GM21381 (cell line): ENCODE measurements at regions not wholly inside any gene's neighbourhood (a gene's known extent, or its start where the extent isn't known, plus 50 kb on each side); places are given as distances from the start of the nearest gene placed in this dataset.

Source experiments
- ATAC-seq: cut with Tn5 transposase; IDR thresholded peaks from one replicate; pipeline ENCODE4 v1.9.1; 2021; ENCODE audit warnings: mild to moderate bottlenecking, moderate library complexity; ENCODE audit not compliant: unreplicated experiment

DNA sequence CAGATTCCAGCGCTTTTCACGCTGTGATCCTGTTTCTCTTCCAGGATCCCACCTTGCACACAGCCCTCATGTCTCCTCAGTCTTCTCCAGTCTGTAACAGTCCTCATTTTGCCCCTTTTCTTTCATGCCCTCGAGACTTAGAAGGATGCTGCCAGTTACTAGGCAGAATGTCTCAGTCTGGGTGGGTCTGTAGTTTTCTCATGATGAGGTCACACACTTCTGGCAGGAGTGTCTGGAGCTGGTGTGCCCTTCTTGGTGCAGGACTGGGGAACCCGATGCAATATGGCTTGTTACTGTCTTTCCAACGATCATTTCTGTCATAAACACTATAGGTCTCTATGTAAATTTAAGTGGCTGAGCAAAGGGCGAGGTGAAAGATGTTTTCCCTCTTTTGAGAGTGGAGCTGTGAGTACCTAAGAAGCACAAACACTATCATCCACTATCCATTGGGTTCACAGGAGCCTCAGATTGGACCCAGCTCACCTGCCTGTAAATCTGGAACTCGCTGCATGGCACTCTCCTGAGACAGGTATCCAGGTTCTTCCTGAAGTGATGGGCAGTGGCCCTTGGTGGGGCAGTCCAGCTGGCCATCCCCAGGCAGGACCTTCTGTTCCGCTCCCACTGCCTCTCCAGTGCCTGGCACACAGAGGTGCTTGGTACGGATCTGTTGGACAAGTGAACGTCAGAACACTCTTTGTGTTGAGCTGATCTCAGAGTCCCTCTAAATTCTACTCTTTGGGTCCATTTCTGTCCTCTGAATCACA is 64.3 kb upstream of the ZNF32 start:
- ATAC-seq: no peak

DNA sequence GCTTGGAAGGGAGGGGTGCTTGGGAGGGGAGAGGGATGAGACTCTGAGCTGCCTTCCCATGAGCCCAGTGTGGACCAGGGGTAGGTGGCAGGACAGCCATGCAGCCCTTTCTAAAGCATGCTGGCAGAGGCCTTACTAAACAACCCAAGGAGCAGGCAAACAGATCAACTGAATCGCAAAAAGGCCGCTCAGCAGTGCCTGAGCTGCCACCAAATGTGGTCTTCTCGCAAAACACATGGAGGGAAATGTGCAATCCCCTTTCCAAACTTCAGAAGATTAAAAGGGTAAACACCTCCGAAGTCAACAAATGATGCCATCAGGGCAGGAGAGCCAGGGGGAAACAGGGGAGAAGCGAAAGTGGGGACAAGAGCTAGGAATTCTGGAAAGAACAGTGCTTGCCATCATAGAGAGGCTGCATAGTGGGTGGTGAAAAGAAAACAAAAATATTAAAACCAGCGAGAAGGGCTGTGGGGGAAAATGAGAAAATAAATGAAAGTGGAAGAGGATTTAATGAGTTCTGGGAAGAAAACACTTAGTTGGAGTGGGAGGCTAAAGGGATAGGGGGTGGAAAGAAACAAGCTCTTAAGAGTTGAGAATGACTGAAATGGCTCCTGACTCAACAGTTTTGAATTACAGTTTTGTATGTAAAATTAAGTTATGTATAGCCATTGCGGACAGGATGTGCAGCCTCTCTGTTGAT is 62.2 kb upstream of the ZNF32 start:
- ATAC-seq: no peak

DNA sequence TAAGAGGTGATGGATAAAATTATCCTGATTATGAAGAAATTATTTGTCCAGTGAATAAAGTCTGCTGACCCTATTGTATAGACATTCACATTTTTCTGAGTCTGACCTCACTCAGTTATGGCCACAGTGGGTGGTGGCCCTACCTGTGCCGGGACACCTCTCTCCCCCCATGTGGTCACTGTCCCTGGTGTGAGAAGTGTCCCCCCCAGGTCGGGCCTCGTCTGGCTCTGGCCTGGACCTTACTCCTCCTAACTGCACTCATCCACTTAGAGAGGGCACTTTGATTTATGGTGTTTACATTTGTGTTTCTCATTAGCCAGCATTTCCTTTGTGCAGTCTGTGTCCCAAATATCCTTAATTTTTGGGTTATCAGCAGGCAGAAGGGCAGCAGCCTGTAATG is 59.6 kb upstream of the ZNF32 start:
- no peak for ATAC-seq

DNA sequence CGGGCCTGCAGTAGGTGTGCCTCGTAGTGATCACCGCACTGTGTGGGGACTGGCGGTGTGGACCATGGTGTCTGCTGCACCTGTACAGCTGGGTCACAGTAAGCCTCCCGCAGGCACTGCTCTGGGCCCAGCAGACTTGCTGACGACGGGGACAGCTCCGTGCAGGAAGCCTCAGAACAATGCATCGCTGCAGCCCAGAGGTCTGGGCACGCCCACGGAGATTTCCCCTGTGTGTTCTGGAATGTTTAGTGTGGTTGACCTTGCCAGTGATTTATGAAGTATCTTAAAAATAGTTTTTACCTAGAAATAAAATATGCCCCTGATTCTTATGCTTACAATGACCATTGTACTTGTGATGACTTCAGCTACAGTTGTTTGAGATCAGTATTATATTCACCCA is 59.1 kb upstream of the ZNF32 start:
- no peak for ATAC-seq

DNA sequence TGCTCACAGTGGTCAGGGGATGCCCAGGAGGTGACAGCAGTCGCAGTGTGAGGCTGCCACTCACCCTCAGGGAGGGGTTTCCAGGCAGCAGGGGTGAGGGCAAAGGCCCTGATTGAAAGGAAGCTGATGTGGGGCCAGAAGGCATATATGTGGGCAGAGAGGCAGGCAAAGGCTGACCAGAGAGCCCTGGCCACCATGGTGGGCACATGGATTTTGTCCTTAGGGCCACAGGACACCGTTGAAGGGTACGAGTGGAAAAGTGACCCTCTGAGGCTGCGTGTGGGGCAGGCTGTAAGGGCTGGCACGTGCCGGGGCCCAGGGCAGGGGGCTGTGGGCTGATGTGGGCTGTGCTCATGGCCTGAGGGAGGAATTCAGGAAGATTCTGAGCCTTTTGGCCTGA is 57.5 kb upstream of the ZNF32 start:
- no peak for ATAC-seq

DNA sequence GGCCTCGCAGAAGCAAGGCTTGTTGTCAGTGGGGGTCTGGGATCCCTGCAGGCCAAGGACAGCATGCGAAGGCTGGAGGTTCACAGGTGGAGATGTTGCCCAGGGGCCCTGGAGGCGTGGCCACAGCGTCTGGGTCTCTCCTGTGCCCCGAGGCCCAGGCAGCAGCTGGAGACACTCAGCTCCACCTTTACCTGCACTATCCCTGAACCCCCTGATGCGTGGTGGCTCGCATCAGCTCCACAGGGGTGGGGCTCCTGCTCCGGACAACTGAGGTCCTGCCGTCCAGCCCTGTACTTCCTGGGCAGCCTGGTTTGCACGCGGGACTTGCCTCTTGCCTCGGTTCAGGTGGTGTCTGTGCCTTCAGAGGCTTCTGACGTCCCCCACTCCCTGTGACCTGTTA is 54.6 kb upstream of the ZNF32 start:
- ATAC-seq: no peak

DNA sequence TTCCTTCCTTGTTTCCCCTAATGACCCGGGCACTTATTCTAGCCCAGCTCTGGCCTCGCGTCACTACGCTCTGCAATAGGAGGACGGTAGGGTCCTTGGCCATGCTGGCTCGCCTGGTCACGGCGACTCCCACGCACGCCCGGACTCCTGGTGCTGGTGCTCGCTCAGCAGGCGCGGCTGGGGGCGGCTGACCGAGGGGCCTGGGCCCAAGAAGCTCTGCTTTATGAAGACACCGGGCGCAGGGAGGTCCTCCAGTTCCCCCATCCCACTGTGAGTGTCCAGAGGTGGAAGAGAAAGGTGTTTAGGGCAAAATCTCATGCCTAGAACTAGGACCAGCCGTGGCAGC is 54.2 kb upstream of the ZNF32 start:
- ATAC-seq: no peak

DNA sequence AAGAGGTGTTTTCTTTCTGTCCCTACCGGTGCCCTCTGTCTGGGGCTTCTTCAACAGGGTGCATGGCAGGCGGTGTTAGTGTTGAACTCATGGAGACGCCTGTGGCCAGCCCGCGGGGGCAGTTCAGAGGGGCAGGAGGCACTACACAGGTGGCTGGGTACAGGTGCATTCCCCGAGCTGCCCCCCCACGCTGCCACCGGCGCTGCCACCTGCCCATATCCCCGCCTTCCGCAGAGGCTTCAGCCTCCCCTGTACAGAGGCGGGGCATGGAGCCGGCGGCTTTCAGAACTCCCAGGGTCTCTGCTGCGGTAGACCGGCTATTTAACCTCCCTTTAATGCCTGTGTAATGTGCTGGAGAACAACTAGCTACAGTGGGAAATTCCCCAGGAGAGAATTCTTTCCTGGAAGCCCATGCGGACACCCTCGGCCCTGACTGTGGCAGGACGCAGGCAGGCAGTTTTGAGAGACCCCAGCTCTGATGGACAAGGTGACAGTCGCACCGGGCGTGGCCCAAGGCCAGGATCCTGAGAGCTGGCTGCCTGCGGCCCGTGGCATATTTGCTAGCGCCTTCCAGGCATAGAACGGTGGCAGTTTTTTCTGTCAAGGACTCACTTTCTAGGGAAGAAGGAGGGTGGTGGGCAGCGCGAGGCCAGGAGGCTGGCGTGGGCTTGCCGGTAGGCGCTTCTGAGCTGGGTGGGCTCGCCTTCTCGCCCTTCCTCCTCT is 53.7 kb upstream of the ZNF32 start:
- ATAC-seq: no peak

DNA sequence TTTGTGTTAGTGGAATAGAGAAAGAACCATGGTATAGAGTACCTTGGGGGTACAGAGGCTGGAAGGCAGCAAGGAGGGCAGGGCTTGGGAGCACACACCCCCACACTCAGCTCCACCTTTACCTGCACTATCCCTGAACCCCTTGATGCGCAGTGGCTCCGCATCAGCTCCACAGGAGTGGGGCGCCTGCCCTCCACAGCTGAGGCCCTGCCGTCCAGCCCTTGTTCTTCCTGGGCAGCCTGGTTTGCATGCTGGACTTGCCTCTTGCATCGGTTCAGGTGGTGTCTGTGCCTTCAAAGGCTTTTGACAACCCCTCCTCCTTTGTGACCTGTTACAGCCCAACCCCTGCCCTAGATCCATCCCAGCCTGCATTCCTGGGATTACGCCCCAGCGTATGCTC is 52.6 kb upstream of the ZNF32 start:
- no peak for ATAC-seq

DNA sequence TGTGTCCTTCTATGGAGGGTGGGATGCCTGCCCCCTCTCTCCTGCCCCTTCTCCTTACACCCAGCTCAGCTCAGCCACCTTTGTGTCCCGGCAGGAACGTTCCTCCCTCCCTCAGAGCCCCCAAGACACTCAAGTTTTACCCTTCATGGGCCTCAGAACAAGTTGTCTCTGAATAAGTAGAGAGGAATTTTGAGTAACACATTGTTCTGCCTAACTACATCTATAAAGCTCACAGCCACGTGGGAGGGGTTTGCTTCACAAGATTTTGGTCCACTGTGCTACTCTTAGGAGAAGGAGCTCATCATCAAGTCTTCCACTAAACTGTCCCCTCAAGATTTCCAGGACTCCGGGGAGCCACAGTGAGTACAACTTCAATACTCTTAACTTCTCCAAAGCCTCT is 51.6 kb upstream of the ZNF32 start:
- no peak for ATAC-seq

DNA sequence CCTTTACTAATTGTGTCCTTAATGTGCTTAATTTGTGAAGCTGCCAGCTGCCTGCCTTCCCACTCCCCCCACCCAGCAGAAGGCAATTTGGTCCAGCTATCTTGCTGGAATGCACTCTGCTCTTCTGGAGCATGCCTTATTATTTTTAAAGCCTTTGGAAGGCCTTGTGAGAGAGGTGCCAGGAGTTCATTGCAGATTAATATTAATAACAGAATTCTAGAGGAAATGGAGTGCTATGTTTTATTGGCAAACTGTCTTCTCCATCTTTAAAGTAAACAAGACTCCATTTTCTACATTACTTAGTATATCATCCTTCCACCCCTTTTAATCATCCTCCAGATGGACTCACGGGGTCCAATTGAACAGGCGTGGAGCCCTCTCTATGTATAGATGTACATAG is 50.8 kb upstream of the ZNF32 start:
- ATAC-seq: no peak
